COR-L47 (cell line): ENCODE measurements at regions not wholly inside any gene's neighbourhood (a gene's known extent, or its start where the extent isn't known, plus 50 kb on each side); places are given as distances from the start of the nearest gene placed in this dataset.
"Not testable (repeated sequence)": the region's sequence is repeated elsewhere in the genome, so short reads cannot be mapped to it uniquely, and the experiment has no call there.

Experiments
- DNase-seq: peaks from one replicate; lab custom pipeline; 2025; lab: John Stamatoyannopoulos, UW

- no peak for DNase-seq
Observed at GRCh38 chr4:149870008-149870407, 54.4 kb upstream of the IQCM start.

- DNase-seq: no peak
Observed at GRCh38 chr4:149881744-149882143, 66.1 kb upstream of the IQCM start.

- DNase-seq: no peak
Observed at GRCh38 chr4:149882251-149882650, 66.6 kb upstream of the IQCM start.

- DNase-seq: no peak
Observed at GRCh38 chr4:149884046-149884445, 68.4 kb upstream of the IQCM start.

GRCh38 chr4:149884529-149885181 lies 69.0 kb upstream of the IQCM start:
- DNase-seq: no peak

GRCh38 chr4:149885896-149886295 lies 70.3 kb upstream of the IQCM start:
- no peak for DNase-seq

GRCh38 chr4:149886786-149887490 lies 71.3 kb upstream of the IQCM start:
- DNase-seq: no peak

GRCh38 chr4:149889991-149890390 lies 74.3 kb upstream of the IQCM start:
- DNase-seq: no peak

GRCh38 chr4:149890531-149890930 lies 74.9 kb upstream of the IQCM start:
- no peak for DNase-seq

- no peak for DNase-seq
Observed at GRCh38 chr4:149891426-149891825, 75.8 kb upstream of the IQCM start.

- peak; percentile 23 for DNase-seq
Observed at GRCh38 chr4:149896432-149896831, 80.8 kb upstream of the IQCM start.

GRCh38 chr4:149897783-149898182 lies 82.1 kb upstream of the IQCM start:
- peak; percentile 12 for DNase-seq

- DNase-seq: no peak
Observed at GRCh38 chr4:149901128-149901527, 85.5 kb upstream of the IQCM start.

GRCh38 chr4:149902242-149902641 lies 86.6 kb upstream of the IQCM start:
- no peak for DNase-seq

- DNase-seq: no peak
Observed at GRCh38 chr4:149910177-149910576, 94.5 kb upstream of the IQCM start.

GRCh38 chr4:149910604-149911350 lies 95.1 kb upstream of the IQCM start:
- DNase-seq: no peak

- DNase-seq: no peak
Observed at GRCh38 chr4:149911354-149911753, 95.7 kb upstream of the IQCM start.

GRCh38 chr4:149912000-149912399 lies 96.4 kb upstream of the IQCM start:
- no peak for DNase-seq

GRCh38 chr4:149914119-149915115 lies 98.8 kb upstream of the IQCM start:
- DNase-seq: peak; percentile 60

- not testable (repeated sequence) for DNase-seq
Observed at GRCh38 chr4:149915735-149916134, 100.1 kb upstream of the IQCM start.

- DNase-seq: no peak
Observed at GRCh38 chr4:149923736-149924135, 108.1 kb upstream of the IQCM start.

GRCh38 chr4:149927514-149927913 lies 111.9 kb upstream of the IQCM start:
- no peak for DNase-seq
